HepG2 (cell line): ENCODE measurements at regions not wholly inside any gene's neighbourhood (a gene's known extent, or its start where the extent isn't known, plus 50 kb on each side); places are given as distances from the start of the nearest gene placed in this dataset.

Source experiments
- ATAC-seq: fragments of 200-7000 bp; cut with Tn5 transposase; 3 replicates; pipeline ENCODE4 v1.9.1; 2020; ENCODE audit warnings: mild to moderate bottlenecking, moderate library complexity
- BruUV-seq: library from RNA; stranded (reverse); fragments of 400-500 nt; replicated peaks from 2 replicates; lab custom pipeline; 2021; lab: Mats Ljungman, UMichigan
- CTCF ChIA-PET: fragments of 300-600 bp; formaldehyde crosslinking; extraction: SDS; loops from one replicate; lab custom pipeline; 2021; ENCODE audit warnings: low total read pairs, inconsistent platforms, low intra/inter-chr PET ratio; lab: Yijun Ruan, JAX
- POLR2A ChIA-PET: fragments of 350-600 bp; sonication (Branson Sonifier 250); formaldehyde crosslinking; loops from one replicate; lab custom pipeline; 2020; ENCODE audit warnings: antibody characterized with exemption, inconsistent platforms; lab: Yijun Ruan, JAX
- DNase-seq: peaks from one replicate; pipeline ENCODE4 v3.0.0-alpha.2; 2015; ENCODE audit warnings: low spot score
- FAIRE-seq: peaks from 3 replicates; lab custom pipeline; 2011; peaks lifted over from hg19 to GRCh38; lab: Jason Lieb, UNC
- H2AFZ ChIP-seq: one replicate; pipeline ENCODE4 v1.6.1; 2011; ENCODE audit warnings: low read length, inconsistent platforms
- H3K27ac ChIP-seq: fragments of 300-600 bp; 3 replicates; pipeline ENCODE4 v1.8.0; 2011; ENCODE audit warnings: mixed run types, mild to moderate bottlenecking, mixed read lengths, low read length, inconsistent platforms; ENCODE audit not compliant: insufficient read depth; ENCODE audit errors: extremely low read length
- H3K27me3 ChIP-seq, 2 experiments: fragments of 200-600 bp in 1 of 2; 2 replicates in 1 of 2; 3 replicates in 1 of 2; pipeline versions ENCODE4 v1.6.0 to v1.8.0; 2011; ENCODE audit warnings: low read length in 2 of 2, mild to moderate bottlenecking in 2 of 2, moderate library complexity in 2 of 2, inconsistent platforms in 1 of 2; ENCODE audit not compliant: insufficient read depth in 2 of 2, control insufficient read depth in 1 of 2
- H3K36me3 ChIP-seq, 2 experiments: fragments of 200-600 bp in 1 of 2; replicated peaks in 1 of 2; 2 replicates in 1 of 2; 3 replicates in 1 of 2; pipeline versions ENCODE4 v1.5.1 to v1.8.0; 2011; ENCODE audit warnings: low read length in 2 of 2, inconsistent platforms in 1 of 2; ENCODE audit not compliant: insufficient read depth in 2 of 2, control insufficient read depth in 1 of 2
- H3K4me1 ChIP-seq: 2 replicates; pipeline ENCODE4 v1.5.1; 2012; ENCODE audit warnings: low read length, inconsistent platforms; ENCODE audit not compliant: insufficient read depth
- H3K4me2 ChIP-seq: 2 replicates; pipeline ENCODE4 v1.6.0; 2011; ENCODE audit warnings: low read depth, low read length, inconsistent platforms
- H3K4me3 ChIP-seq, 3 experiments: fragments of 200-600 bp in 1 of 3; sonication (generic), shearing (Covaris generic) in 1 of 3; replicated peaks in 1 of 3; 2 replicates each; pipeline ENCODE4 v1.5.1; 2011 to 2016; ENCODE audit warnings: low read length in 3 of 3, inconsistent platforms in 2 of 3, low read depth in 2 of 3, mild to moderate bottlenecking in 2 of 3, control low read depth in 1 of 3, mixed read lengths in 1 of 3; ENCODE audit not compliant: insufficient read depth in 1 of 3
- H3K79me2 ChIP-seq: one replicate; pipeline ENCODE4 v1.6.1; 2011; ENCODE audit warnings: low read length, inconsistent platforms; ENCODE audit not compliant: insufficient read depth
- H3K9ac ChIP-seq: 2 replicates; pipeline ENCODE4 v1.6.0; 2011; ENCODE audit warnings: mild to moderate bottlenecking, low read depth, low read length, inconsistent platforms; ENCODE audit not compliant: insufficient read depth
- H3K9me3 ChIP-seq: 2 replicates; pipeline ENCODE4 v1.5.1; 2012; ENCODE audit warnings: mild to moderate bottlenecking, low read length
- H4K20me1 ChIP-seq: 2 replicates; pipeline ENCODE4 v1.6.0; 2011; ENCODE audit warnings: inconsistent platforms, mild to moderate bottlenecking, low read length, moderate library complexity; ENCODE audit not compliant: insufficient read depth
- CREB1 ChIP-seq, 2 experiments: fragments of 450-650 bp in 1 of 2; IDR thresholded peaks; 2 replicates each; pipeline ENCODE4 v1.6.1; 2016 to 2017; ENCODE audit warnings: control low read depth in 1 of 2, mild to moderate bottlenecking in 1 of 2, missing compliant biosample characterization in 1 of 2, missing genetic modification characterization in 1 of 2
- GABPB1 ChIP-seq: IDR thresholded peaks from 2 replicates; pipeline ENCODE4 v1.6.1; 2016; ENCODE audit warnings: mild to moderate bottlenecking, missing genetic modification reagents, moderate library complexity, missing compliant biosample characterization
- HIVEP1 ChIP-seq: sonication (generic); formaldehyde crosslinking; IDR thresholded peaks from 2 replicates; pipeline ENCODE4 v1.4.0; 2020; ENCODE audit warnings: mild to moderate bottlenecking, missing genetic modification reagents
- MIER2 ChIP-seq: IDR thresholded peaks from 2 replicates; pipeline ENCODE4 v1.6.1; 2016; ENCODE audit warnings: missing biosample characterization, missing genetic modification reagents
- POLR2A ChIP-seq, 2 experiments: IDR thresholded peaks; 2 replicates each; pipeline ENCODE4 v1.6.1; 2011; ENCODE audit warnings: low read depth in 2 of 2, low read length in 2 of 2, mild to moderate bottlenecking in 1 of 2, moderate library complexity in 1 of 2; ENCODE audit not compliant: insufficient read depth in 1 of 2
- RBFOX2 ChIP-seq: fragments of 200-400 bp; formaldehyde crosslinking; IDR thresholded peaks from 2 replicates; pipeline ENCODE4 v1.6.1; 2017; ENCODE audit warnings: low read depth, mild to moderate bottlenecking, low read length
- SOX6 ChIP-seq, 2 experiments: fragments of 450-650 bp in 1 of 2; sonication (generic) in 1 of 2; formaldehyde crosslinking in 1 of 2; IDR thresholded peaks; 2 replicates each; pipeline versions ENCODE4 v1.4.0 to v1.6.1; 2017 to 2020; ENCODE audit warnings: antibody characterized with exemption in 1 of 2, mild to moderate bottlenecking in 1 of 2, missing genetic modification reagents in 1 of 2
- ZNF282 ChIP-seq: fragments of 450-650 bp; IDR thresholded peaks from 2 replicates; pipeline ENCODE4 v1.6.1; 2018; ENCODE audit not compliant: partially characterized antibody
- WGBS: methylation state at CpG from one replicate; pipeline ENCODE4 v1.1.6; 2017; ENCODE audit warnings: low lambda C conversion rate; 5-methylcytosine and 5-hydroxymethylcytosine counted together
- in situ Hi-C: cut with HindIII; loops from 2 replicates; pipeline ENCODE4 v1.10.0; 2017; ENCODE audit warnings: low pct_unique_long_range_greater_than_20kb; ENCODE audit not compliant: extremely low pct_ligation_motif_present
- intact Hi-C: fragments of 100-400 bp; cut with micrococcal nuclease; formaldehyde crosslinking; loops from one replicate; pipeline ENCODE4 v1.10.0; 2022; ENCODE audit not compliant: unreplicated experiment
- TF ChIP-seq, protein P1 (sequence below): sonication (generic); formaldehyde crosslinking; IDR thresholded peaks from 2 replicates; pipeline ENCODE4 v1.5.0; 2020; ENCODE audit warnings: mild to moderate bottlenecking, missing genetic modification reagents
- TF ChIP-seq, protein P2 (sequence below): sonication (generic); formaldehyde crosslinking; IDR thresholded peaks from 2 replicates; pipeline ENCODE4 v1.4.0; 2020; ENCODE audit warnings: mild to moderate bottlenecking, missing genetic modification reagents
- TF ChIP-seq, protein P3 (sequence below), 2 experiments: fragments of 450-650 bp in 1 of 2; sonication (generic) in 1 of 2; formaldehyde crosslinking in 1 of 2; IDR thresholded peaks; 2 replicates each; pipeline versions ENCODE4 v1.6.1 to v1.8.0; 2016 to 2022; ENCODE audit warnings: antibody characterized with exemption in 1 of 2, mild to moderate bottlenecking in 1 of 2, missing genetic modification reagents in 1 of 2
- TF ChIP-seq, protein P4 (sequence below): conservative IDR thresholded peaks from 2 replicates; pipeline ENCODE4 v1.6.1; 2018; ENCODE audit warnings: missing genetic modification reagents

DNA sequence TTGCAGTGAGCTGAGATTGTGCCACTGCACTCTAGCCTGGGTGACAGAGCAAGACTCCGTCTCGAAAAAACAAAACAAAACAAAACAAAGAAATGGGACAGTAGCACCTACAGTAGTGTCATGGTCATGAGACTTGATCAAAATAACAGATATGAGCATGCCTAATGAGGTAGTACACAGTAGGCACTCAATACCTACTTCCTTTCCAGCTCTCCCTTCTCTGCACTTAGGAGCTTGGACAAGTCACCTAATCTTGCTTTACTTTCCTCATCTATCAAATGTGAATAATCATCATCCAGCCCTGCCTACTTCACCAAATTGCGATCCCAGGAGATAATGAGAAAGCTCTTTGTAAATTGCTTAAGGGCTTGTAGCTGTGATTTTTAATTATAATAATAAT, 55.4 kb upstream of the EPB41L1 start:
- in situ Hi-C loops = no loop called here
- WGBS = 45% methylated on average over 3 of the region's 3 CpGs

More for the DNA sequence above, 55.4 kb upstream of the EPB41L1 start:
- H3K9me3 ChIP-seq = no peaks in the 10 kb centered on the region
- H4K20me1 ChIP-seq = no peaks in the 10 kb centered on the region
- no peak for TF ChIP-seq SOX6 (IDR thresholded peaks at IDR 0.05)
- TF ChIP-seq SOX6 (CRISPR knock-in tag; IDR thresholded peaks at IDR 0.05) = no peak
- TF ChIP-seq, protein P1, sequence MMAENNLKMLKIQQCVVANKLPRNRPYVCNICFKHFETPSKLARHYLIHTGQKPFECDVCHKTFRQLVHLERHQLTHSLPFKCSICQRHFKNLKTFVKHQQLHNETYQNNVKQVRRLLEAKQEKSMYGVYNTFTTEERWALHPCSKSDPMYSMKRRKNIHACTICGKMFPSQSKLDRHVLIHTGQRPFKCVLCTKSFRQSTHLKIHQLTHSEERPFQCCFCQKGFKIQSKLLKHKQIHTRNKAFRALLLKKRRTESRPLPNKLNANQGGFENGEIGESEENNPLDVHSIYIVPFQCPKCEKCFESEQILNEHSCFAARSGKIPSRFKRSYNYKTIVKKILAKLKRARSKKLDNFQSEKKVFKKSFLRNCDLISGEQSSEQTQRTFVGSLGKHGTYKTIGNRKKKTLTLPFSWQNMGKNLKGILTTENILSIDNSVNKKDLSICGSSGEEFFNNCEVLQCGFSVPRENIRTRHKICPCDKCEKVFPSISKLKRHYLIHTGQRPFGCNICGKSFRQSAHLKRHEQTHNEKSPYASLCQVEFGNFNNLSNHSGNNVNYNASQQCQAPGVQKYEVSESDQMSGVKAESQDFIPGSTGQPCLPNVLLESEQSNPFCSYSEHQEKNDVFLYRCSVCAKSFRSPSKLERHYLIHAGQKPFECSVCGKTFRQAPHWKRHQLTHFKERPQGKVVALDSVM (CRISPR knock-in tag) = no peak
- TF ChIP-seq, protein P2, sequence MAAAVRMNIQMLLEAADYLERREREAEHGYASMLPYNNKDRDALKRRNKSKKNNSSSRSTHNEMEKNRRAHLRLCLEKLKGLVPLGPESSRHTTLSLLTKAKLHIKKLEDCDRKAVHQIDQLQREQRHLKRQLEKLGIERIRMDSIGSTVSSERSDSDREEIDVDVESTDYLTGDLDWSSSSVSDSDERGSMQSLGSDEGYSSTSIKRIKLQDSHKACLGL (CRISPR knock-in tag) = no peak
- no peak for TF ChIP-seq MIER2
- no peak for TF ChIP-seq CREB1 (IDR thresholded peaks at IDR 0.05)
- no peak for TF ChIP-seq CREB1 (CRISPR knock-in tag; IDR thresholded peaks at IDR 0.05)
- no peak for TF ChIP-seq HIVEP1 (CRISPR knock-in tag)
- TF ChIP-seq, protein P3, sequence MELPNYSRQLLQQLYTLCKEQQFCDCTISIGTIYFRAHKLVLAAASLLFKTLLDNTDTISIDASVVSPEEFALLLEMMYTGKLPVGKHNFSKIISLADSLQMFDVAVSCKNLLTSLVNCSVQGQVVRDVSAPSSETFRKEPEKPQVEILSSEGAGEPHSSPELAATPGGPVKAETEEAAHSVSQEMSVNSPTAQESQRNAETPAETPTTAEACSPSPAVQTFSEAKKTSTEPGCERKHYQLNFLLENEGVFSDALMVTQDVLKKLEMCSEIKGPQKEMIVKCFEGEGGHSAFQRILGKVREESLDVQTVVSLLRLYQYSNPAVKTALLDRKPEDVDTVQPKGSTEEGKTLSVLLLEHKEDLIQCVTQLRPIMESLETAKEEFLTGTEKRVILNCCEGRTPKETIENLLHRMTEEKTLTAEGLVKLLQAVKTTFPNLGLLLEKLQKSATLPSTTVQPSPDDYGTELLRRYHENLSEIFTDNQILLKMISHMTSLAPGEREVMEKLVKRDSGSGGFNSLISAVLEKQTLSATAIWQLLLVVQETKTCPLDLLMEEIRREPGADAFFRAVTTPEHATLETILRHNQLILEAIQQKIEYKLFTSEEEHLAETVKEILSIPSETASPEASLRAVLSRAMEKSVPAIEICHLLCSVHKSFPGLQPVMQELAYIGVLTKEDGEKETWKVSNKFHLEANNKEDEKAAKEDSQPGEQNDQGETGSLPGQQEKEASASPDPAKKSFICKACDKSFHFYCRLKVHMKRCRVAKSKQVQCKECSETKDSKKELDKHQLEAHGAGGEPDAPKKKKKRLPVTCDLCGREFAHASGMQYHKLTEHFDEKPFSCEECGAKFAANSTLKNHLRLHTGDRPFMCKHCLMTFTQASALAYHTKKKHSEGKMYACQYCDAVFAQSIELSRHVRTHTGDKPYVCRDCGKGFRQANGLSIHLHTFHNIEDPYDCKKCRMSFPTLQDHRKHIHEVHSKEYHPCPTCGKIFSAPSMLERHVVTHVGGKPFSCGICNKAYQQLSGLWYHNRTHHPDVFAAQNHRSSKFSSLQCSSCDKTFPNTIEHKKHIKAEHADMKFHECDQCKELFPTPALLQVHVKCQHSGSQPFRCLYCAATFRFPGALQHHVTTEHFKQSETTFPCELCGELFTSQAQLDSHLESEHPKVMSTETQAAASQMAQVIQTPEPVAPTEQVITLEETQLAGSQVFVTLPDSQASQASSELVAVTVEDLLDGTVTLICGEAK (IDR thresholded peaks at IDR 0.05) = no peak
- TF ChIP-seq, protein P3 (CRISPR knock-in tag; IDR thresholded peaks at IDR 0.05) = no peak
- no peak for TF ChIP-seq POLR2A (IDR thresholded peaks at IDR 0.05; ENCODE audit: insufficient read depth in 1 of 2, low read depth in 2 of 2, low read length in 2 of 2)
- TF ChIP-seq, protein P4, sequence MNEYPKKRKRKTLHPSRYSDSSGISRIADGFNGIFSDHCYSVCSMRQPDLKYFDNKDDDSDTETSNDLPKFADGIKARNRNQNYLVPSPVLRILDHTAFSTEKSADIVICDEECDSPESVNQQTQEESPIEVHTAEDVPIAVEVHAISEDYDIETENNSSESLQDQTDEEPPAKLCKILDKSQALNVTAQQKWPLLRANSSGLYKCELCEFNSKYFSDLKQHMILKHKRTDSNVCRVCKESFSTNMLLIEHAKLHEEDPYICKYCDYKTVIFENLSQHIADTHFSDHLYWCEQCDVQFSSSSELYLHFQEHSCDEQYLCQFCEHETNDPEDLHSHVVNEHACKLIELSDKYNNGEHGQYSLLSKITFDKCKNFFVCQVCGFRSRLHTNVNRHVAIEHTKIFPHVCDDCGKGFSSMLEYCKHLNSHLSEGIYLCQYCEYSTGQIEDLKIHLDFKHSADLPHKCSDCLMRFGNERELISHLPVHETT (CRISPR knock-in tag) = no peak
- TF ChIP-seq RBFOX2 = no peak
- no peak for TF ChIP-seq GABPB1 (CRISPR knock-in tag)
- TF ChIP-seq ZNF282 = no peak
- TF ChIP-seq, all 625 proteins: peak for 0
- H3K4me3 ChIP-seq = no peak overlapping the region
- CTCF ChIA-PET = no interaction called here
- H3K9ac ChIP-seq = no peak overlapping the region
- H2AFZ ChIP-seq = no peak overlapping the region
- H3K4me2 ChIP-seq = no peak overlapping the region
- no peak overlapping the region for H3K27ac ChIP-seq
- BruUV-seq = no TSS peak
- FAIRE-seq = no peak
- DNase-seq = no peak
- no peak for ATAC-seq
- no peaks in the 10 kb centered on the region for H3K36me3 ChIP-seq
- intact Hi-C loops = no loop called here
- H3K27me3 ChIP-seq = peaks cover 7 to 56% of the 10 kb centered on the region in 2 experiments
- POLR2A ChIA-PET = no interaction called here
- no peaks in the 10 kb centered on the region for H3K79me2 ChIP-seq
- no peaks in the 10 kb centered on the region for H3K4me1 ChIP-seq
